Prostate gland (tissue), 2 donors: ENCODE measurements at regions not wholly inside any gene's neighbourhood (a gene's known extent, or its start where the extent isn't known, plus 50 kb on each side); places are given as distances from the start of the nearest gene placed in this dataset.

Experiments
- POLR2A ChIP-seq: fragments of 450-650 bp; IDR thresholded peaks from one replicate; pipeline ENCODE4 v1.6.1; 2016; ENCODE audit warnings: antibody characterized with exemption, mild to moderate bottlenecking
- TF ChIP-seq, protein P1 (sequence below), 4 experiments: fragments of 200-600 bp in 2 of 4; fragments of 450-650 bp in 2 of 4; sonication (generic) in 2 of 4; IDR thresholded peaks; 1 replicate in 3 of 4; 2 replicates in 1 of 4; pipeline ENCODE4 v1.5.1; 2016 to 2019; ENCODE audit warnings: antibody characterized with exemption in 4 of 4, mild to moderate bottlenecking in 2 of 4, moderate library complexity in 2 of 4

DNA sequence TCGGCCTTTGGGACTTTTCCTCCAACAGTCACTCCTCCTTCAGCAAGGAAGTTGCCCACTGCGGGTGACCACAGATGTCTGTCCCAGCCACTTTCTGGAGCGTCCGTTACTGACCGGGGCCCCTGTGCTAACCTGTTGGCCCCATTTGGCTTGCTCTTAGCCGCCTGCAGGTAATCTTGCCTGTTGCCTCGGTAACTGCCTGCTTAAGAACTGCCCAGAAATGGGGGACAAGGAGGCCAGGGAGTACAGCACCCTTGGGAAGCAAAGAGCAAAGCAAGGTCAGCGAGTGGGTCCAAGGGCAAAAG lies 338.8 kb upstream of the SFSWAP start:
- TF ChIP-seq, protein P1, sequence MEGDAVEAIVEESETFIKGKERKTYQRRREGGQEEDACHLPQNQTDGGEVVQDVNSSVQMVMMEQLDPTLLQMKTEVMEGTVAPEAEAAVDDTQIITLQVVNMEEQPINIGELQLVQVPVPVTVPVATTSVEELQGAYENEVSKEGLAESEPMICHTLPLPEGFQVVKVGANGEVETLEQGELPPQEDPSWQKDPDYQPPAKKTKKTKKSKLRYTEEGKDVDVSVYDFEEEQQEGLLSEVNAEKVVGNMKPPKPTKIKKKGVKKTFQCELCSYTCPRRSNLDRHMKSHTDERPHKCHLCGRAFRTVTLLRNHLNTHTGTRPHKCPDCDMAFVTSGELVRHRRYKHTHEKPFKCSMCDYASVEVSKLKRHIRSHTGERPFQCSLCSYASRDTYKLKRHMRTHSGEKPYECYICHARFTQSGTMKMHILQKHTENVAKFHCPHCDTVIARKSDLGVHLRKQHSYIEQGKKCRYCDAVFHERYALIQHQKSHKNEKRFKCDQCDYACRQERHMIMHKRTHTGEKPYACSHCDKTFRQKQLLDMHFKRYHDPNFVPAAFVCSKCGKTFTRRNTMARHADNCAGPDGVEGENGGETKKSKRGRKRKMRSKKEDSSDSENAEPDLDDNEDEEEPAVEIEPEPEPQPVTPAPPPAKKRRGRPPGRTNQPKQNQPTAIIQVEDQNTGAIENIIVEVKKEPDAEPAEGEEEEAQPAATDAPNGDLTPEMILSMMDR (IDR thresholded peaks at IDR 0.05) = no peak
- no peak for TF ChIP-seq POLR2A
